ENCODE measurements at regions not wholly inside any gene's neighbourhood (a gene's known extent, or its start where the extent isn't known, plus 50 kb on each side); places are given as distances from the start of the nearest gene placed in this dataset.

GRCh38 chrX:67939270-67939669 is 395.4 kb downstream of the AR start:
- H3K4me1 ChIP-seq: no peaks in the 10 kb centered on the region
- no peak for ATAC-seq
- intact Hi-C loops (cut with DNase I): no loop called here
- no peak overlapping the region for H3K4me3 ChIP-seq
- H3K36me3 ChIP-seq (replicated peaks in 1 of 2; ENCODE audit: insufficient read depth in 1 of 2, low read depth in 2 of 2): no peaks in the 10 kb centered on the region
- H3K9me3 ChIP-seq: no peaks in the 10 kb centered on the region
- DNase-seq: no peak
- TF ChIP-seq CTCF (IDR thresholded peaks at IDR 0.05) (no peak), POLR2A (IDR thresholded peaks at IDR 0.05) (no peak)
- no peaks in the 10 kb centered on the region for H3K27me3 ChIP-seq
- no peak overlapping the region for H3K27ac ChIP-seq

GRCh38 chrX:67949270-67949669 is 405.4 kb downstream of the AR start:
- ATAC-seq (no peak), DNase-seq (no peak)
- intact Hi-C loops (cut with DNase I): no loop called here
- H3K9me3 ChIP-seq: no peaks in the 10 kb centered on the region
- no peak overlapping the region for H3K27ac ChIP-seq
- TF ChIP-seq POLR2A (IDR thresholded peaks at IDR 0.05): no peak
- no peaks in the 10 kb centered on the region for H3K27me3 ChIP-seq
- no peaks in the 10 kb centered on the region for H3K36me3 ChIP-seq (replicated peaks in 1 of 2; ENCODE audit: insufficient read depth in 1 of 2, low read depth in 2 of 2)
- no peak overlapping the region for H3K4me3 ChIP-seq
- WGBS, 2 donors: 25 to 53% methylated on average over 4 of the region's 4 CpGs
- no peaks in the 10 kb centered on the region for H3K4me1 ChIP-seq

GRCh38 chrX:67953658-67954057 is 409.8 kb downstream of the AR start:
- ATAC-seq (no peak), DNase-seq (no peak)
- H3K9me3 ChIP-seq: no peaks in the 10 kb centered on the region
- no peak overlapping the region for H3K4me3 ChIP-seq
- 51 to 53% methylated on average over 2 of the region's 2 CpGs for WGBS, 2 donors
- intact Hi-C loops (cut with DNase I): no loop called here
- no peak overlapping the region for H3K27ac ChIP-seq
- no peaks in the 10 kb centered on the region for H3K36me3 ChIP-seq (replicated peaks in 1 of 2; ENCODE audit: insufficient read depth in 1 of 2, low read depth in 2 of 2)
- TF ChIP-seq CTCF (IDR thresholded peaks at IDR 0.05) (no peak), POLR2A (IDR thresholded peaks at IDR 0.05) (no peak)
- H3K4me1 ChIP-seq: no peaks in the 10 kb centered on the region
- no peaks in the 10 kb centered on the region for H3K27me3 ChIP-seq

GRCh38 chrX:67961516-67961915 is 417.7 kb downstream of the AR start:
- DNase-seq (no peak), ATAC-seq (no peak)
- no peaks in the 10 kb centered on the region for H3K36me3 ChIP-seq (replicated peaks in 1 of 2; ENCODE audit: insufficient read depth in 1 of 2, low read depth in 2 of 2)
- no peaks in the 10 kb centered on the region for H3K4me1 ChIP-seq
- no peaks in the 10 kb centered on the region for H3K9me3 ChIP-seq
- 45 to 71% methylated on average over 3 of the region's 3 CpGs for WGBS, 2 donors
- no peak overlapping the region for H3K27ac ChIP-seq
- no peaks in the 10 kb centered on the region for H3K27me3 ChIP-seq
- intact Hi-C loops (cut with DNase I): no loop called here
- TF ChIP-seq POLR2A (IDR thresholded peaks at IDR 0.05) (no peak), CTCF (IDR thresholded peaks at IDR 0.05) (no peak)
- no peak overlapping the region for H3K4me3 ChIP-seq

All from body of pancreas (tissue), 4 donors.